ENCODE measurements at regions not wholly inside any gene's neighbourhood (a gene's known extent, or its start where the extent isn't known, plus 50 kb on each side); places are given as distances from the start of the nearest gene placed in this dataset.

DNA sequence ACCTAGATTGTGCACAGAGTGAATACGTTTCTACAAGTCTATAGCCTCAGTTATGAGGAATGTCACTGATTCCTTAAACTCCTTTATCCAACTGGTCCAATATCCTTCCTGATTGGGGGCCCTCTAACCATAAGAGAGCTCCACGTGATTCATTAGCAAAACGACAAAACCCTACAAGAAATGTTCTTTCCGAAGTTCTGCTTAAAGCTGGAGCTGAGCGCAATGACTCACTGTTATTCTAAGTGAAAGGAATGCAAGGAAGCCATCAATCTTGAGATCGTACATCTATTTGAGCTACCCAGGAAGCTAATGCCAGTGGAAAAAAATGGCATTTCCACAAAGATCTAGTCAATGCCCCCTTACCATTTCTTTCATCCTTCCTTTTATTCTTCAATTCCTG, 354.9 kb upstream of the CDH20 start:
- peak; percentile 80 for DNase-seq (ENCODE audit: low read depth)

DNA sequence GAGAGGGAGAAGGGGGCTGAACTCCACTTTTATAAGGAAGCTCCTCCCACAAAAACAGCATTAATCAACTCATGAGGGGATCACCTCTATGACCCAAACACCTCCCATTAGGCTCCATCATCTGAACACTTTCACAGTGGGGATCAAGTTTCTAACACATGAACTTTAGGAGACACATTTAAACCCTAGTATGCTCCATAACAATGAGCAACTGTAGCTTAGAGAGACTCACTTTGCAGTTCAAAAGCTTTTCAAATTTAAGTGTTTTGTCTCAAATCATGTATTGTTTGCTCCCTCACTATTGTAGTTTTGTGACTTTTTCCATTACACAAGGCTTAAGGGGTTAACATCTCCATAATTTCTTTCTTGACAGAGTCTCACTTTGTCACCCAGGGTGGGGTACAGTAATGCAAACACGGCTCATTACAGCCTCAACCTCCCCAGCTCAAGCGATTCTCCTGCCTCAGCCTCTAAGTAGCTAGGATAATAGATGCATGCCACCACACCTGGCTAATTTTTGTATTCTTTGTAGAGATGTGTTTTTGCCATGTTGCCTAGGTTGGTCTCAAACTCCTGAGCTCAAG, 352.7 kb upstream of the CDH20 start:
- no peak for DNase-seq (ENCODE audit: low read depth)

GRCh38 chr18:60981682-60982328, 351.4 kb upstream of the CDH20 start:
- DNase-seq (ENCODE audit: low read depth): no peak

DNA sequence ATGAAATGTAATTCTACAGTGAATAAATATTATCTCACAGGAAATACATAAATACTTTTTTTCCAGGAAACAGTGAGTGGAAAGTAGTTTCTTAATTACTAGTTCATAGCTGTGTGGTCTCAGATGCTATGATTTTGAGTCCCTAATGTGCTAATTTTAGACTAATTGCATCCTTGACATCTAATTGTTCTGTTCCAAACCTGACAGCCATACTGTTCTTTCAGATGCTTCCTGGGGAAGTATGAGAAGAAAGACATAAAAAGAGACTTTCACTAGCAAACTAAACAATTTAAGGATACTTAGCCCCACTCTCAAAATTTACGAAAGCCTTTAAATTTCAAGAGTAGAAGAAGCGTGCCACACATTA, 350.9 kb upstream of the CDH20 start:
- DNase-seq (ENCODE audit: low read depth): no peak

- no peak for DNase-seq (ENCODE audit: low read depth)
Observed at GRCh38 chr18:60982928-60983327, 350.3 kb upstream of the CDH20 start.

- peak; percentile 78 for DNase-seq (ENCODE audit: low read depth)
Observed at GRCh38 chr18:60984510-60984909, 348.7 kb upstream of the CDH20 start.

- no peak for DNase-seq (ENCODE audit: low read depth)
Observed at GRCh38 chr18:60987963-60988362, 345.3 kb upstream of the CDH20 start.

DNA sequence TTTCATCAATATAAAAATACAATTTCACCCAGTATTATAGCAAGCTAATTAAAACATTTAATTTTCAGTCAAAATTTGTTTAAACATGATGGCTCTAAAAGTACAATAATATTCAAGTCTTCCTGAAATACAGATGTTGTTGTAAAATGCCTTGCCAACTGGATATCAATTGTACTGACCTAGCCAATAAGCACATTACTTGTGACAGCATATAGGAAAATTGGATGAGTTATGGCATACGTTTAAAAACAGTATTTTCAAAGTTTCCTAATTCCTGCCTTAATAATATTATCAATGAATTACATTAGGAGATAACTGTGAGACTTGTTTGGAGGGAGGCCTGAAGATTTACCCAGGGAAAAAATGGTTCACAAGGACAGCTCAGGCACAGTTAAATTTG, 336.9 kb upstream of the CDH20 start:
- no peak for DNase-seq (ENCODE audit: low read depth)

DNA sequence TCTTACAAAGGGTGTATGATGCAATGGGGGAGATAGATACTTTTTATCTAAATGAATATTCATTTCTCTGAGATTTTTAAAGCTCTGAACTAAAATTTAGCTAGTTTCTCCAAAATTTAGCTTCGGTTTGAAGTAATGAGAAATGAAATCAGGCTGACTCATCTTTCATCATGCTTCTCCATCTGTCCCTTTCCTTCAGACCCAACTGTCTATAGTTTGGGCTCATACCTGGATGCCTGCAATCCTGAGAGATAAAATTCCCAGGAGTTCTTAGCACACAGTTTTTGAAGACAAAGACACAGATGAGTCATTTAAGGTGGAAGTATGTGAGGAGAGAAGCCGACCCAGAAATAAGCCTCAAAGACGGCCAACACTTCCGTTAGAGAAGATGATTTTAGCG, 336.4 kb upstream of the CDH20 start:
- DNase-seq (ENCODE audit: low read depth): no peak

- DNase-seq (ENCODE audit: low read depth): no peak
Observed at GRCh38 chr18:61001138-61001537, 332.1 kb upstream of the CDH20 start.

DNA sequence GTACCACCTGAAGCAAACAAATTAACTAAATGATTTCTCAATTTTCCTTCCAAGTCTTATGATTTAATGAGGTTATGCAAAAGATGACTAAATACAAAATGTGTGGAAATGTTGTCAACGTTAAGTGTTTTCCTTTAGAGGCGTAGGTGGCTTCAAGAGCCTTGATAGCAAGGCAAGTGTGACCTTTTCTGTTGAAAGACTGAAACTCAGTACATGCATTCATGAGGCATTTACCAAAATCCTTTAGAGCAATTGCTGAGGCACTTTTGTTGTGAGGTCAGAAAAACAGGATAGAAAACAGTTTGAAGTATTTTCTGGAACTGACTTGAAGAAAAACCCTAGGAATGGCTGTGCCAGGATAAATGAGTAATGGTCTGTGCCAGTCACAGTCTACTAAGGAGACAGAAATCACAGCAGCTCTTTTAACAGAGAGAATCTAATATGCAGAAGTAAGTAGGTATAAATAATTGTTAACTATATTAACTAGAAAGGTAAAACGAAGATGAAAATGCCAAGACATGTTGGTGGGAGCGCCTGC, 326.5 kb upstream of the CDH20 start:
- no peak for DNase-seq (ENCODE audit: low read depth)

DNA sequence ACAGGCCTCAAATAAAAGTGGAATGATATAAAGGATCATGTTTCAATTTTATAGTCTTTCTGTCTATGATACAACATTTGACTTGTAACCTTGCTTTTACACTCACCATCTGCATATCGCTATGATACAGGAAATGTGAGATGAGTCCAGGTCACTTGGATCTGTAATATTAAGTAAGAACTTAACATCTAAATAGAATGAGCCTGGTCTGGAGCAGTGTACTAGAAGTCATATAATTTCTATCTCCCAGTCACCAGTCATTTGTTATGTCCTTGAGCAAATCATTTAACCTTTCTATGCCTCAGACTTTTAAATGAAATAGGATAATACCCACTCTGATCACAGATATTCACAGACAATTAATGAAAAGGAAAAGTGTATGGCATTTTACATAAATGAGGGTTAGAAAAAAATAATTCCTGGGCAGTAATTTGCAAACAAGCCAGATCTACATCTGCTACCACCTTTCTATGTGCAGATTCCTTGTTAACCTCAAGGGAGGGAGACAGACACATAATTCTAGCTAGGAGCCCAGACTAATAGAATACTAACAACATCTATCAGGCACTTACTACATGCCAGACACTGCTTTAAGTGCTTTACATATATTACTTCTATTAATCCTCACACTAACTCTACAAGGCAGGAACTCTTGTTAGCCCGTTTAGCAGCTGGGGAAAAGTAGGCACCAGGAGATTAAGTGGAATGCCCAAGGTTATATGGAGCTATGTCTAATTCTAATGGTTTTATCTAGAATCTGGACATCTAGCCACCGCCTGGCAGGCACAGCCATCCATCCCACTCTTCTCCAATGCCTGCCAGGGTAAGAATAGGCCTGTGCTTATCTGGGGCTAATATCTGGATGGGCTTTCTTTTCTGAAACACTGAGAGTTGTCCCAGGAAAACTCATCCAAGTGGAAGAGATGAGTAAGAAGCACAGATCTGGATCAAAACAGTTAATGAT, 313.6 kb upstream of the CDH20 start:
- DNase-seq (ENCODE audit: low read depth): no peak

- no peak for DNase-seq (ENCODE audit: low read depth)
Observed at GRCh38 chr18:61025596-61025995, 307.6 kb upstream of the CDH20 start.

GRCh38 chr18:61031626-61032025, 301.6 kb upstream of the CDH20 start:
- DNase-seq (ENCODE audit: low read depth): no peak

DNA sequence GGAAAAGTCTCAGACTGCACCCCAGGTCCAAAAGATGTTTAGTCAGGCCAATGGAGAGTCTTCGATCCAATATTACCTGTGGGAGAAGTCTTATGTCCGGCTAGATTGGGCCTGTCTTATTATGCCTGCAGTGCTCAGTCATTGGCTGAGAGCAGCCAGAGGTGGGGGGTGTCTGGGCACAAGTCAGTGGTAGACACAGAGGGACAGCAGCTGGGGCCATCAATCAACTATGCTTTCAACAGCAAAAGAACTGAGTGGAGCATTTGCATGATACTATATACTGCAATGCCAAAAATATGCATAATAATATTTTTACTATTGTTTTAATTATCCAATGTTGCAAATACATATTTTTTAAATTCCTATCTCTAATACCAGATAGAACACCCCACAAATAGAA, 298.6 kb upstream of the CDH20 start:
- no peak for DNase-seq (ENCODE audit: low read depth)

DNA sequence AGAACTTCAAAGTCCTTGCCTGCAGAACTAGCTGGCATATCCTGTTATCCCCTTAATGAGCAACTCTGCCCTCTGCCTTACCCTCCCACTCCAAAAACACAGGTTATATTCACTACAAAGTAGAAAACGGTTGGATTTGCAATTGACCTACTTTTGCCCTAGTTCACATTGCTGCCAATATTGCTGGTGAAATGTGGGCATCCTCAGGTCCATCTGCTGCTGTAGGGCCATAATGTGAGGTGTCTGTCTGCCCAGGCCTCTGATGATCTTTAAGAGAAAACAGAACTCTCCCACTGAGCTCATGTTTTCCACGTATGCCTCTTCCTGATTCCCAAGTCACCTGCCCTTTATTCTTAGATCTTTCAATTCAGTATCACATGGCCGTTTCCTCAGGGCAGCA, 294.0 kb upstream of the CDH20 start:
- no peak for DNase-seq (ENCODE audit: low read depth)

- DNase-seq (ENCODE audit: low read depth): no peak
Observed at GRCh38 chr18:61047794-61048193, 285.4 kb upstream of the CDH20 start.

GRCh38 chr18:61057443-61057842, 275.8 kb upstream of the CDH20 start:
- no peak for DNase-seq (ENCODE audit: low read depth)

- no peak for DNase-seq (ENCODE audit: low read depth)
Observed at GRCh38 chr18:61062258-61062657, 271.0 kb upstream of the CDH20 start.

DNA sequence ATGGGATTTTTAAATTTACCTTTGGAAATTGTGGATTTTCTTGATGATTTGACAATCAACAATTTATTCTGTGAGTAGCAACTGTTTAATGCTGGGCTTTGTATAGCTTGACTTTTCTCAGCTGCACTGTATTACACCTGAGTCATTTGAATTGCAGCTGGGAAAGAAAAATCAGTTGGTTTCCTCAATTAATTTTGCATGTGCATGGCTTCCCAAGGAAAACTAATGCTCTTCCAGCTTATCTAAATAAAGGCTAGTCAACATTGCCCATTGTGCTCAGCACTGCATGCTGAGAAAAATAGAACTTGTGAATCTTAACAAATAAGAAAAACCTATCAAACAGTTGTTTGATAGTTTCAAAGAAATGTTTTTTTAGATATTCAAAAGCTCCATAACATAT, 268.3 kb upstream of the CDH20 start:
- no peak for DNase-seq (ENCODE audit: low read depth)

DNA sequence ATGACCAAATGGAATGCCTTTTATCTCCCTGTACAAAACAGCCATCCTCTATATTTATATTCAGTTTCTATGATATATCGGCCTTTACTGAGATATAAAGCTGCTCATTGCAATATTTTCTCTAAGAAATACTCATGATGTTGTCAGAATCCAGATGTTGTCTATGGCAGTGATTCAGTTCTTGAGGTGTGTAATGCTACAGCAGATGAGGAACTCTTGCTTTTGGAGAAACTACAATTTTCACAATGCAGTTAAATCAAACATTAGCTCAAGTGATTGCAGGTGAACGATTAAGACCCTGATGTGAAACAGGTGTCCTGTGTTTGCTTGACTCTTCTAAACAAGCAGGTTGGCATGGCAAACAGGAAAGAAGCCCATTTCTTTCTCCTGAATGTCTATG, 256.2 kb upstream of the CDH20 start:
- no peak for DNase-seq (ENCODE audit: low read depth)

DNA sequence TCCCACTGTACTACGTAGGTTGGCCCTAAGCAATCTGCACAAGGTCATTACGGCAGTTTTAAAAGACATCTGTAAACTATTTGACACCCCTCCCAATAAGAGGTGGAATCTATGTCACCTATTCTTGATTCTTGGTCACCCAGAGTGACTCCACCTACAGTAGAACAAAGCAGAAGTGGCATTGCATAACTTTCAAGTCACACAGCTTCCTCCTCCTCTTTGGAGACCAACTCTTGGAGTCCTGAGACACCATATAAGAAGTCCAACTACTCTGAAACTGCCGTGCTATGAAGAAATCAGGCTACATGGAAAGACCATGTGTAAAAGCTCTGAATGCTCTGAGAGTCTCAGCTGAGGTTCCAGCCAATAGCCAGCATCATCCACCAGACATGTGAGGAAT, 253.5 kb upstream of the CDH20 start:
- no peak for DNase-seq (ENCODE audit: low read depth)
